H1 (cell line): ENCODE measurements at regions not wholly inside any gene's neighbourhood (a gene's known extent, or its start where the extent isn't known, plus 50 kb on each side); places are given as distances from the start of the nearest gene placed in this dataset.

Experiments used
- CEBPB ChIP-seq: IDR thresholded peaks from 2 replicates; pipeline ENCODE4 v1.6.1; 2012; ENCODE audit warnings: low read depth, low read length
- CHD2 ChIP-seq: IDR thresholded peaks from 2 replicates; pipeline ENCODE4 v1.6.1; 2012; ENCODE audit warnings: low read length, improper control_type of control experiment
- GABPA ChIP-seq: IDR thresholded peaks from 2 replicates; pipeline ENCODE4 v1.6.1; 2011; ENCODE audit warnings: mild to moderate bottlenecking, low read length, moderate library complexity, borderline replicate concordance; ENCODE audit not compliant: insufficient read depth
- JUND ChIP-seq: IDR thresholded peaks from 2 replicates; pipeline ENCODE4 v1.6.1; 2011; ENCODE audit warnings: mild to moderate bottlenecking, improper control_type of control experiment, low read length
- POLR2A ChIP-seq, 2 experiments: IDR thresholded peaks; 1 replicate in 1 of 2; 2 replicates in 1 of 2; pipeline ENCODE4 v1.6.1; 2011; ENCODE audit warnings: low read depth in 2 of 2, low read length in 2 of 2, mild to moderate bottlenecking in 2 of 2; ENCODE audit errors: control extremely low read depth in 1 of 2
- RAD21 ChIP-seq, 2 experiments: IDR thresholded peaks in 1 of 2; conservative IDR thresholded peaks in 1 of 2; 2 replicates each; pipeline ENCODE4 v1.6.1; 2011; ENCODE audit warnings: low read depth in 2 of 2, low read length in 2 of 2, improper control_type of control experiment in 1 of 2, inconsistent platforms in 1 of 2, mild to moderate bottlenecking in 1 of 2, moderate library complexity in 1 of 2
- SIN3A ChIP-seq, 2 experiments: IDR thresholded peaks in 1 of 2; conservative IDR thresholded peaks in 1 of 2; 2 replicates each; pipeline ENCODE4 v1.6.1; 2011 to 2012; ENCODE audit warnings: low read length in 2 of 2, improper control_type of control experiment in 1 of 2, low read depth in 1 of 2, mild to moderate bottlenecking in 1 of 2
- TF ChIP-seq, protein P1 (sequence below), 3 experiments: IDR thresholded peaks; 1 replicate in 2 of 3; 2 replicates in 1 of 3; pipeline versions ENCODE4 v1.5.1 to v1.6.1; 2011; ENCODE audit warnings: low read length in 3 of 3, mild to moderate bottlenecking in 3 of 3, inconsistent platforms in 2 of 3, low read depth in 1 of 3, moderate library complexity in 1 of 3; ENCODE audit not compliant: insufficient read depth in 1 of 3; ENCODE audit errors: control extremely low read depth in 1 of 3

DNA sequence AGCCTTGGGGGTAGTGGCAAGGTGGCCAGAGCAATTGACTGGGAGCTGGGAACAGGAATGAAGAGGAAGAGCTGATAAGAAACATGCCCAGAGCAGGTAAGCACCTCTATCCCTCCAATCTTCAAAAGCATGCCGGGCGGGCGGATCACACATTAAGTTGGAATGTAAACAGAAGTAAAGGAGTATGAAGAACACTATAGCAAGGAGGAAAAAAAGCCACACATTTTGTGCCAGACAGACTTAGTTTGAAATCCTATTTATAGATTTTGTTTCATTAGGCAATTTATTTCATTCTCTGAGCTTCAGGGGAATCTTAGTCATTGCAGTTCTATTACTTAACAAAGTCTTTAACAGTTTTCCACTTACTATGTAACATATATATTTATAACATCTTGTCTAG, 173.9 kb upstream of the TNC start:
- no peak for TF ChIP-seq POLR2A (IDR thresholded peaks at IDR 0.05; ENCODE audit: control extremely low read depth in 1 of 2, low read depth in 2 of 2, low read length in 2 of 2)
- no peak for TF ChIP-seq GABPA
- no peak for TF ChIP-seq JUND
- TF ChIP-seq, protein P1, sequence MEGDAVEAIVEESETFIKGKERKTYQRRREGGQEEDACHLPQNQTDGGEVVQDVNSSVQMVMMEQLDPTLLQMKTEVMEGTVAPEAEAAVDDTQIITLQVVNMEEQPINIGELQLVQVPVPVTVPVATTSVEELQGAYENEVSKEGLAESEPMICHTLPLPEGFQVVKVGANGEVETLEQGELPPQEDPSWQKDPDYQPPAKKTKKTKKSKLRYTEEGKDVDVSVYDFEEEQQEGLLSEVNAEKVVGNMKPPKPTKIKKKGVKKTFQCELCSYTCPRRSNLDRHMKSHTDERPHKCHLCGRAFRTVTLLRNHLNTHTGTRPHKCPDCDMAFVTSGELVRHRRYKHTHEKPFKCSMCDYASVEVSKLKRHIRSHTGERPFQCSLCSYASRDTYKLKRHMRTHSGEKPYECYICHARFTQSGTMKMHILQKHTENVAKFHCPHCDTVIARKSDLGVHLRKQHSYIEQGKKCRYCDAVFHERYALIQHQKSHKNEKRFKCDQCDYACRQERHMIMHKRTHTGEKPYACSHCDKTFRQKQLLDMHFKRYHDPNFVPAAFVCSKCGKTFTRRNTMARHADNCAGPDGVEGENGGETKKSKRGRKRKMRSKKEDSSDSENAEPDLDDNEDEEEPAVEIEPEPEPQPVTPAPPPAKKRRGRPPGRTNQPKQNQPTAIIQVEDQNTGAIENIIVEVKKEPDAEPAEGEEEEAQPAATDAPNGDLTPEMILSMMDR (IDR thresholded peaks at IDR 0.05; ENCODE audit: control extremely low read depth in 1 of 3, insufficient read depth in 1 of 3, low read depth in 1 of 3, low read length in 3 of 3), result no peak
- no peak for TF ChIP-seq RAD21 (IDR thresholded peaks at IDR 0.05 in 1 of 2, conservative IDR thresholded peaks at IDR 0.05 in 1 of 2; ENCODE audit: low read depth in 2 of 2, low read length in 2 of 2)
- no peak for TF ChIP-seq CHD2
- no peak for TF ChIP-seq CEBPB
- no peak for TF ChIP-seq SIN3A (conservative IDR thresholded peaks at IDR 0.05 in 1 of 2, IDR thresholded peaks at IDR 0.05 in 1 of 2; ENCODE audit: low read depth in 1 of 2, low read length in 2 of 2)
